NCI-H2107 (cell line): ENCODE measurements at regions not wholly inside any gene's neighbourhood (a gene's known extent, or its start where the extent isn't known, plus 50 kb on each side); places are given as distances from the start of the nearest gene placed in this dataset.

Experiments used
- DNase-seq: peaks from one replicate; lab custom pipeline; 2025; lab: John Stamatoyannopoulos, UW

GRCh38 chr11:28536504-28537267, 428.5 kb downstream of the METTL15 start:
- no peak for DNase-seq

GRCh38 chr11:28535677-28536076, 427.5 kb downstream of the METTL15 start:
- DNase-seq = no peak

GRCh38 chr11:28529540-28530410, 421.6 kb downstream of the METTL15 start:
- no peak for DNase-seq

GRCh38 chr11:28529046-28529445, 420.9 kb downstream of the METTL15 start:
- no peak for DNase-seq

GRCh38 chr11:28528217-28528616, 420.0 kb downstream of the METTL15 start:
- DNase-seq = no peak

GRCh38 chr11:28526406-28526751, 418.2 kb downstream of the METTL15 start:
- DNase-seq = no peak

GRCh38 chr11:28525636-28526405, 417.6 kb downstream of the METTL15 start:
- no peak for DNase-seq

- DNase-seq = no peak
Measured at GRCh38 chr11:28524098-28524497, 415.9 kb downstream of the METTL15 start.

- no peak for DNase-seq
Measured at GRCh38 chr11:28521075-28521474, 412.9 kb downstream of the METTL15 start.

- no peak for DNase-seq
Measured at GRCh38 chr11:28520291-28520690, 412.1 kb downstream of the METTL15 start.

GRCh38 chr11:28518825-28519224, 410.6 kb downstream of the METTL15 start:
- DNase-seq = no peak

- DNase-seq = no peak
Measured at GRCh38 chr11:28517621-28518020, 409.4 kb downstream of the METTL15 start.

GRCh38 chr11:28514391-28514790, 406.2 kb downstream of the METTL15 start:
- DNase-seq = no peak

- no peak for DNase-seq
Measured at GRCh38 chr11:28512143-28512756, 404.1 kb downstream of the METTL15 start.

- no peak for DNase-seq
Measured at GRCh38 chr11:28505232-28505631, 397.0 kb downstream of the METTL15 start.

- no peak for DNase-seq
Measured at GRCh38 chr11:28504555-28505110, 396.4 kb downstream of the METTL15 start.

GRCh38 chr11:28495333-28495732, 387.1 kb downstream of the METTL15 start:
- no peak for DNase-seq

- no peak for DNase-seq
Measured at GRCh38 chr11:28491431-28491830, 383.2 kb downstream of the METTL15 start.

- no peak for DNase-seq
Measured at GRCh38 chr11:28490773-28491382, 382.7 kb downstream of the METTL15 start.

- no peak for DNase-seq
Measured at GRCh38 chr11:28488336-28488735, 380.1 kb downstream of the METTL15 start.
